GM23338 (cell line): ENCODE measurements at regions not wholly inside any gene's neighbourhood (a gene's known extent, or its start where the extent isn't known, plus 50 kb on each side); places are given as distances from the start of the nearest gene placed in this dataset.

Source experiments
- ATAC-seq: fragments of 200-7000 bp; cut with Tn5 transposase; 3 replicates; pipeline ENCODE4 v1.9.1; 2020
- DNase-seq: peaks from one replicate; pipeline ENCODE4 v3.0.0-alpha.2; 2015; ENCODE audit warnings: low spot score
- H2AFZ ChIP-seq: fragments of 200-600 bp; sonication (generic); 2 replicates; pipeline ENCODE4 v1.8.0; 2016; ENCODE audit warnings: antibody characterized with exemption, mild to moderate bottlenecking, moderate library complexity
- H3F3A ChIP-seq: fragments of 200-600 bp; sonication (generic); replicated peaks from 2 replicates; pipeline ENCODE4 v1.8.0; 2017; ENCODE audit warnings: antibody characterized with exemption, mixed run types, low read depth
- H3K27ac ChIP-seq: fragments of 200-600 bp; sonication (generic); 2 replicates; pipeline ENCODE4 v1.6.1; 2016; ENCODE audit warnings: low read depth
- H3K27me3 ChIP-seq: fragments of 200-600 bp; sonication (generic); 2 replicates; pipeline ENCODE4 v1.8.0; 2016; ENCODE audit warnings: mild to moderate bottlenecking, mixed run types, moderate library complexity; ENCODE audit not compliant: insufficient read depth
- H3K36me3 ChIP-seq: fragments of 200-600 bp; sonication (generic); 2 replicates; pipeline ENCODE4 v1.8.0; 2016; ENCODE audit warnings: mild to moderate bottlenecking; ENCODE audit not compliant: insufficient read depth
- H3K4me1 ChIP-seq: fragments of 200-600 bp; sonication (generic); 2 replicates; pipeline ENCODE4 v1.8.0; 2016; ENCODE audit warnings: mild to moderate bottlenecking, moderate library complexity; ENCODE audit not compliant: insufficient read depth
- H3K4me2 ChIP-seq: fragments of 200-600 bp; sonication (generic); 2 replicates; pipeline ENCODE4 v1.7.1; 2017; ENCODE audit warnings: mixed run types
- H3K4me3 ChIP-seq: fragments of 200-600 bp; sonication (generic); 2 replicates; pipeline ENCODE4 v1.6.1; 2016; ENCODE audit warnings: mixed run types
- H3K79me2 ChIP-seq: fragments of 200-600 bp; sonication (generic); replicated peaks from 2 replicates; pipeline ENCODE4 v1.8.0; 2017; ENCODE audit warnings: mild to moderate bottlenecking; ENCODE audit not compliant: insufficient read depth
- H3K9me2 ChIP-seq: fragments of 200-600 bp; sonication (generic); 2 replicates; pipeline ENCODE4 v1.8.0; 2017; ENCODE audit not compliant: insufficient read depth
- H4K20me1 ChIP-seq: fragments of 200-600 bp; sonication (generic); replicated peaks from 2 replicates; pipeline ENCODE4 v1.8.0; 2017; ENCODE audit warnings: mild to moderate bottlenecking; ENCODE audit not compliant: insufficient read depth
- H3K27ac Mint-ChIP-seq: 2 replicates; pipeline ENCODE4 v1.8.0; 2020; ENCODE audit warnings: inconsistent platforms, mild to moderate bottlenecking, moderate library complexity, mixed read lengths
- H3K27me3 Mint-ChIP-seq: 3 replicates; pipeline ENCODE4 v1.8.0; 2022; ENCODE audit warnings: low read depth, mild to moderate bottlenecking, moderate library complexity, mixed read lengths, inconsistent platforms; ENCODE audit not compliant: insufficient read depth, poor library complexity
- H3K36me3 Mint-ChIP-seq: 3 replicates; pipeline ENCODE4 v1.8.0; 2021; ENCODE audit warnings: low read depth, mild to moderate bottlenecking, inconsistent platforms, moderate library complexity, mixed read lengths
- H3K4me1 Mint-ChIP-seq: 3 replicates; pipeline ENCODE4 v1.8.0; 2020; ENCODE audit warnings: mild to moderate bottlenecking, inconsistent platforms, mixed read lengths
- H3K4me3 Mint-ChIP-seq: 3 replicates; pipeline ENCODE4 v1.8.0; 2021; ENCODE audit warnings: moderate library complexity, mild to moderate bottlenecking, inconsistent platforms, mixed read lengths
- H3K9me3 Mint-ChIP-seq: 3 replicates; pipeline ENCODE4 v1.8.0; 2020; ENCODE audit warnings: moderate library complexity, mild to moderate bottlenecking, inconsistent platforms, mixed read lengths
- CREB1 ChIP-seq: fragments of 250-450 bp; sonication (Bioruptor Pico); IDR thresholded peaks from 2 replicates; pipeline ENCODE4 v1.5.0; 2020; ENCODE audit warnings: low read depth, mild to moderate bottlenecking, moderate library complexity
- ETS1 ChIP-seq: IDR thresholded peaks from 2 replicates; pipeline ENCODE4 v1.6.1; 2016; ENCODE audit warnings: antibody characterized with exemption
- EZH2 ChIP-seq: fragments of 200-600 bp; sonication (generic); IDR thresholded peaks from one replicate; pipeline ENCODE4 v1.8.0; 2017; ENCODE audit warnings: antibody characterized with exemption, mild to moderate bottlenecking, low read depth; ENCODE audit not compliant: unreplicated experiment
- EZH2phosphoT487 ChIP-seq: fragments of 200-600 bp; sonication (generic); IDR thresholded peaks from one replicate; pipeline ENCODE4 v1.8.1; 2018; ENCODE audit warnings: antibody characterized with exemption; ENCODE audit not compliant: unreplicated experiment
- JUNB ChIP-seq: IDR thresholded peaks from one replicate; pipeline ENCODE4 v1.6.1; 2016; ENCODE audit warnings: antibody characterized with exemption; ENCODE audit not compliant: unreplicated experiment
- NANOG ChIP-seq: IDR thresholded peaks from 2 replicates; pipeline ENCODE4 v1.6.1; 2016; ENCODE audit warnings: antibody characterized with exemption, borderline replicate concordance
- POLR2AphosphoS5 ChIP-seq: IDR thresholded peaks from 2 replicates; pipeline ENCODE4 v1.6.1; 2016; ENCODE audit warnings: antibody characterized with exemption, low read depth
- REST ChIP-seq: IDR thresholded peaks from one replicate; pipeline ENCODE4 v1.6.1; 2018; ENCODE audit warnings: antibody characterized with exemption; ENCODE audit not compliant: unreplicated experiment
- STAT1 ChIP-seq: IDR thresholded peaks from one replicate; pipeline ENCODE4 v1.6.1; 2016; ENCODE audit warnings: antibody characterized with exemption; ENCODE audit not compliant: unreplicated experiment
- ZNF114 ChIP-seq: fragments of 250-450 bp; sonication (Bioruptor Pico); IDR thresholded peaks from 2 replicates; pipeline ENCODE4 v1.5.0; 2020; ENCODE audit warnings: mild to moderate bottlenecking, moderate library complexity
- ZNF331 ChIP-seq: fragments of 250-450 bp; sonication (Bioruptor Pico); IDR thresholded peaks from 2 replicates; pipeline ENCODE4 v1.5.0; 2020; ENCODE audit warnings: low read depth, mild to moderate bottlenecking, moderate library complexity
- TF ChIP-seq, protein P1 (sequence below), 2 experiments: fragments of 200-600 bp in 1 of 2; sonication (generic) in 1 of 2; conservative IDR thresholded peaks; 2 replicates each; pipeline versions ENCODE4 v1.5.1 to v1.6.1; 2016 to 2017; ENCODE audit warnings: antibody characterized with exemption in 2 of 2, low read depth in 2 of 2, mild to moderate bottlenecking in 2 of 2, moderate library complexity in 1 of 2
- TF ChIP-seq, protein P2 (sequence below): fragments of 250-450 bp; sonication (Bioruptor Pico); IDR thresholded peaks from 2 replicates; pipeline ENCODE4 v1.5.0; 2020; ENCODE audit warnings: mild to moderate bottlenecking, moderate library complexity

DNA sequence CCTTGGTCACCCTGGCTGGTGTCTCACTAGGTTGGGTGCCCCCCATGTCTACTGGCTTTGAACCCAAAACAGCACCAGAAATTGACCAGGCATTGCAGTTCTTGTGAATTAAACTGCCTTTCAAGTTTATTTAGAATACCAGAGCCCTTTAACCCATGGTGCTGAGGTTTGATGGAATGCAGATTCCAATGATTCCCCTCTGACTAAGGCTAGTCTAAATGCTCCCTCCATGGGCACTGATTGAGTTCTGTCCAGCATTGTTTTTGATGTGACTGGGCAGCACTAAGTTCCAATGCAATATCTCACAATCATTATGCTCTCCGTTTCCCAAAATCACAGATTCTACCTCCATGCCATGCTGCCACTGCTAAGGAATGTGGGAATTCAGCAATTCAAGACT, 1047.4 kb upstream of the LRRN3 start:
- TF ChIP-seq, protein P1, sequence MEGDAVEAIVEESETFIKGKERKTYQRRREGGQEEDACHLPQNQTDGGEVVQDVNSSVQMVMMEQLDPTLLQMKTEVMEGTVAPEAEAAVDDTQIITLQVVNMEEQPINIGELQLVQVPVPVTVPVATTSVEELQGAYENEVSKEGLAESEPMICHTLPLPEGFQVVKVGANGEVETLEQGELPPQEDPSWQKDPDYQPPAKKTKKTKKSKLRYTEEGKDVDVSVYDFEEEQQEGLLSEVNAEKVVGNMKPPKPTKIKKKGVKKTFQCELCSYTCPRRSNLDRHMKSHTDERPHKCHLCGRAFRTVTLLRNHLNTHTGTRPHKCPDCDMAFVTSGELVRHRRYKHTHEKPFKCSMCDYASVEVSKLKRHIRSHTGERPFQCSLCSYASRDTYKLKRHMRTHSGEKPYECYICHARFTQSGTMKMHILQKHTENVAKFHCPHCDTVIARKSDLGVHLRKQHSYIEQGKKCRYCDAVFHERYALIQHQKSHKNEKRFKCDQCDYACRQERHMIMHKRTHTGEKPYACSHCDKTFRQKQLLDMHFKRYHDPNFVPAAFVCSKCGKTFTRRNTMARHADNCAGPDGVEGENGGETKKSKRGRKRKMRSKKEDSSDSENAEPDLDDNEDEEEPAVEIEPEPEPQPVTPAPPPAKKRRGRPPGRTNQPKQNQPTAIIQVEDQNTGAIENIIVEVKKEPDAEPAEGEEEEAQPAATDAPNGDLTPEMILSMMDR (conservative IDR thresholded peaks at IDR 0.05; ENCODE audit: low read depth in 2 of 2) = no peak
- no peak for TF ChIP-seq ZNF114 (CRISPR knock-in tag)
- no peak for TF ChIP-seq ZNF331 (CRISPR knock-in tag)
- no peak for TF ChIP-seq CREB1
- TF ChIP-seq, protein P2, sequence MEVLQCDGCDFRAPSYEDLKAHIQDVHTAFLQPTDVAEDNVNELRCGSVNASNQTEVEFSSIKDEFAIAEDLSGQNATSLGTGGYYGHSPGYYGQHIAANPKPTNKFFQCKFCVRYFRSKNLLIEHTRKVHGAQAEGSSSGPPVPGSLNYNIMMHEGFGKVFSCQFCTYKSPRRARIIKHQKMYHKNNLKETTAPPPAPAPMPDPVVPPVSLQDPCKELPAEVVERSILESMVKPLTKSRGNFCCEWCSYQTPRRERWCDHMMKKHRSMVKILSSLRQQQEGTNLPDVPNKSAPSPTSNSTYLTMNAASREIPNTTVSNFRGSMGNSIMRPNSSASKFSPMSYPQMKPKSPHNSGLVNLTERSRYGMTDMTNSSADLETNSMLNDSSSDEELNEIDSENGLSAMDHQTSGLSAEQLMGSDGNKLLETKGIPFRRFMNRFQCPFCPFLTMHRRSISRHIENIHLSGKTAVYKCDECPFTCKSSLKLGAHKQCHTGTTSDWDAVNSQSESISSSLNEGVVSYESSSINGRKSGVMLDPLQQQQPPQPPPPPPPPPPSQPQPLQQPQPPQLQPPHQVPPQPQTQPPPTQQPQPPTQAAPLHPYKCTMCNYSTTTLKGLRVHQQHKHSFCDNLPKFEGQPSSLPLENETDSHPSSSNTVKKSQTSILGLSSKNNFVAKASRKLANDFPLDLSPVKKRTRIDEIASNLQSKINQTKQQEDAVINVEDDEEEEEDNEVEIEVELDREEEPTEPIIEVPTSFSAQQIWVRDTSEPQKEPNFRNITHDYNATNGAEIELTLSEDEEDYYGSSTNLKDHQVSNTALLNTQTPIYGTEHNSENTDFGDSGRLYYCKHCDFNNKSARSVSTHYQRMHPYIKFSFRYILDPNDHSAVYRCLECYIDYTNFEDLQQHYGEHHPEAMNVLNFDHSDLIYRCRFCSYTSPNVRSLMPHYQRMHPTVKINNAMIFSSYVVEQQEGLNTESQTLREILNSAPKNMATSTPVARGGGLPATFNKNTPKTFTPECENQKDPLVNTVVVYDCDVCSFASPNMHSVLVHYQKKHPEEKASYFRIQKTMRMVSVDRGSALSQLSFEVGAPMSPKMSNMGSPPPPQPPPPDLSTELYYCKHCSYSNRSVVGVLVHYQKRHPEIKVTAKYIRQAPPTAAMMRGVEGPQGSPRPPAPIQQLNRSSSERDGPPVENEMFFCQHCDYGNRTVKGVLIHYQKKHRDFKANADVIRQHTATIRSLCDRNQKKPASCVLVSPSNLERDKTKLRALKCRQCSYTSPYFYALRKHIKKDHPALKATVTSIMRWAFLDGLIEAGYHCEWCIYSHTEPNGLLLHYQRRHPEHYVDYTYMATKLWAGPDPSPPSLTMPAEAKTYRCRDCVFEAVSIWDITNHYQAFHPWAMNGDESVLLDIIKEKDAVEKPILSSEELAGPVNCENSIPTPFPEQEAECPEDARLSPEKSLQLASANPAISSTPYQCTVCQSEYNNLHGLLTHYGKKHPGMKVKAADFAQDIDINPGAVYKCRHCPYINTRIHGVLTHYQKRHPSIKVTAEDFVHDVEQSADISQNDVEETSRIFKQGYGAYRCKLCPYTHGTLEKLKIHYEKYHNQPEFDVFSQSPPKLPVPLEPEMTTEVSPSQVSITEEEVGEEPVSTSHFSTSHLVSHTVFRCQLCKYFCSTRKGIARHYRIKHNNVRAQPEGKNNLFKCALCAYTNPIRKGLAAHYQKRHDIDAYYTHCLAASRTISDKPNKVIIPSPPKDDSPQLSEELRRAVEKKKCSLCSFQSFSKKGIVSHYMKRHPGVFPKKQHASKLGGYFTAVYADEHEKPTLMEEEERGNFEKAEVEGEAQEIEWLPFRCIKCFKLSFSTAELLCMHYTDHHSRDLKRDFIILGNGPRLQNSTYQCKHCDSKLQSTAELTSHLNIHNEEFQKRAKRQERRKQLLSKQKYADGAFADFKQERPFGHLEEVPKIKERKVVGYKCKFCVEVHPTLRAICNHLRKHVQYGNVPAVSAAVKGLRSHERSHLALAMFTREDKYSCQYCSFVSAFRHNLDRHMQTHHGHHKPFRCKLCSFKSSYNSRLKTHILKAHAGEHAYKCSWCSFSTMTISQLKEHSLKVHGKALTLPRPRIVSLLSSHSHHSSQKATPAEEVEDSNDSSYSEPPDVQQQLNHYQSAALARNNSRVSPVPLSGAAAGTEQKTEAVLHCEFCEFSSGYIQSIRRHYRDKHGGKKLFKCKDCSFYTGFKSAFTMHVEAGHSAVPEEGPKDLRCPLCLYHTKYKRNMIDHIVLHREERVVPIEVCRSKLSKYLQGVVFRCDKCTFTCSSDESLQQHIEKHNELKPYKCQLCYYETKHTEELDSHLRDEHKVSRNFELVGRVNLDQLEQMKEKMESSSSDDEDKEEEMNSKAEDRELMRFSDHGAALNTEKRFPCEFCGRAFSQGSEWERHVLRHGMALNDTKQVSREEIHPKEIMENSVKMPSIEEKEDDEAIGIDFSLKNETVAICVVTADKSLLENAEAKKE (CRISPR knock-in tag) = no peak
- TF ChIP-seq ETS1 = no peak
- TF ChIP-seq NANOG = no peak
- TF ChIP-seq REST = no peak
- no peak for TF ChIP-seq JUNB
- TF ChIP-seq EZH2 = no peak
- TF ChIP-seq EZH2phosphoT487 = no peak
- TF ChIP-seq STAT1 = no peak
- TF ChIP-seq POLR2AphosphoS5 = no peak
- H3K9me2 ChIP-seq = peaks cover 17% of the 10 kb centered on the region; the same call in 1 of the 2 replicates
- no peaks in the 10 kb centered on the region for H3K27me3 Mint-ChIP-seq
- no peaks in the 10 kb centered on the region for H3K36me3 ChIP-seq
- H3K79me2 ChIP-seq = no peaks in the 10 kb centered on the region
- H3K36me3 Mint-ChIP-seq = no peaks in the 10 kb centered on the region; the same call in 2 of the 3 replicates
- H3K4me1 ChIP-seq = no peaks in the 10 kb centered on the region
- no peaks in the 10 kb centered on the region for H4K20me1 ChIP-seq
- H3K4me3 Mint-ChIP-seq = no peak overlapping the region
- H3K4me2 ChIP-seq = no peak overlapping the region
- DNase-seq (no peak), ATAC-seq (no peak)
- H3K9me3 Mint-ChIP-seq = no peaks in the 10 kb centered on the region; the same call in 2 of the 3 replicates
- H3K27me3 ChIP-seq = no peaks in the 10 kb centered on the region
- no peak overlapping the region for H2AFZ ChIP-seq
- no peak overlapping the region for H3K27ac Mint-ChIP-seq
- H3F3A ChIP-seq = no peaks in the 10 kb centered on the region
- no peak overlapping the region for H3K4me3 ChIP-seq
- no peak overlapping the region for H3K27ac ChIP-seq
- no peaks in the 10 kb centered on the region for H3K4me1 Mint-ChIP-seq
